HUES64 (cell line): ENCODE measurements at regions not wholly inside any gene's neighbourhood (a gene's known extent, or its start where the extent isn't known, plus 50 kb on each side); places are given as distances from the start of the nearest gene placed in this dataset.

Experiments used
- H3K27ac ChIP-seq: 2 replicates; pipeline ENCODE4 v1.7.0; 2013; ENCODE audit warnings: low read depth, low read length, inconsistent platforms
- H3K27me3 ChIP-seq: 2 replicates; pipeline ENCODE4 v1.6.1; 2013; ENCODE audit warnings: mild to moderate bottlenecking, low read length; ENCODE audit not compliant: insufficient read depth
- H3K36me3 ChIP-seq: 2 replicates; pipeline ENCODE4 v1.6.1; 2013; ENCODE audit warnings: mild to moderate bottlenecking, low read length; ENCODE audit not compliant: insufficient read depth
- H3K4me1 ChIP-seq: 2 replicates; pipeline ENCODE4 v1.6.1; 2013; ENCODE audit warnings: mild to moderate bottlenecking, low read length, moderate library complexity; ENCODE audit not compliant: insufficient read depth
- H3K4me3 ChIP-seq: 2 replicates; pipeline ENCODE4 v1.5.1; 2013; ENCODE audit warnings: mild to moderate bottlenecking, low read length, moderate library complexity
- H3K9ac ChIP-seq: 2 replicates; pipeline ENCODE4 v1.6.1; 2013; ENCODE audit warnings: mild to moderate bottlenecking, low read depth, low read length
- H3K9me3 ChIP-seq: 2 replicates; pipeline ENCODE4 v1.6.1; 2013; ENCODE audit warnings: low read depth, low read length; ENCODE audit not compliant: insufficient read depth
- WGBS: fragments of 150-250, 120-280 bp; methylation state at CpG from one replicate; pipeline ENCODE4 v1.1.7; 2013; ENCODE audit warnings: missing lambda C conversion rate; 5-methylcytosine and 5-hydroxymethylcytosine counted together

DNA sequence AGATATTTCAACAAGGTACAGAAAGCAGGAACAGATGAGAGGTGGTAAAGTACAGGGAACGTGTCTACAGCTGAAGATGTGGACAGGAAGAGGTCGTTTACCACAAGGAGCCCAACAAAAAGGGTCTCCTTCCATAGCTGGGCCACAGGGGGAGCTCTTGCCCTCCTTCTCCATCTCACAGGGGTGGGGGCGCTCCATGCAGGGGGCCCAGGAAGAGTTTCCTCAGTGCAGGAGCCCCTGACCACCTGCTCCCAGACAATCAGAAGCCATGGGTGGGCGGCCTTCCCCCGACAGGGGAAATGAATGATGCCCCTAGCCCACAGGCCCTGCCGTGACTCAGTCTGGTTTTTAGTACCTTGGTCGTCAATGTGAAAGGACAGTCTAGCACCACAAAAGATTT lies 163.6 kb upstream of the ZNF516 start:
- Histone ChIP-seq H3K4me1 (peaks cover 4% of the 10 kb centered on the region; the same call in 1 of the 2 replicates), H3K27ac (no peak overlapping the region), H3K36me3 (no peaks in the 10 kb centered on the region), H3K27me3 (no peaks in the 10 kb centered on the region), H3K4me3 (no peak overlapping the region), H3K9ac (no peak overlapping the region), H3K9me3 (no peaks in the 10 kb centered on the region)
- 26% methylated on average over 6 of the region's 7 CpGs for whole genome bisulfite sequencing

DNA sequence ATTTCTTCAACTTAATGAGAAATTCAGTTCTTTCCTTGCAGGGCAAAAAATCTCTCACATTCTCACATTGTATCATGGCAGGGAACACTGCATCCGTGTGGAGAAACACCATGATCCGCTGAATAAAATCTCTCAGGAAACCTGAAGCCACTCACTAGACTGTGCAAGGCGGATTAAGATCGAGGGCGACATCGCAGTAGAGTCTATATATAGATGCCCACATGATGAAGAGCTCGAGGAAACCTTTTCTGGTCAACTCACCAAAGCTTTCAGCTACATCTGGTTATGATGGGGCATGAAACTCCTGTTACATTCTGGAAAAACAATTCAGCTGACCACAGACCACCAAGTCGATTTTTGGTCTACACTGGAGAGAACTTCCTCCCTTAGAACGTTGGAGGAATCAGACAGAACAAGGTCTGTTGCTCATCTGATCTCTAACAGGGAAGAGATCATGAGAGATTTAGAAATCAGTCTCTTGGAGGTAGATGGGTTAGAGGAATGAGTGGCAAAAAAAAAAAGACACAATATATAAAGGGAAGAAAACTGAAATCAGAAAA lies 162.9 kb upstream of the ZNF516 start:
- WGBS, result 91% methylated on average over 9 of the region's 9 CpGs
- H3K36me3 ChIP-seq, result no peaks in the 10 kb centered on the region
- H3K4me1 ChIP-seq, result peaks cover 4% of the 10 kb centered on the region; the same call in 1 of the 2 replicates
- no peak overlapping the region for H3K27ac ChIP-seq
- H3K9ac ChIP-seq, result no peak overlapping the region
- no peaks in the 10 kb centered on the region for H3K9me3 ChIP-seq
- no peak overlapping the region for H3K4me3 ChIP-seq
- H3K27me3 ChIP-seq, result no peaks in the 10 kb centered on the region

- no peaks in the 10 kb centered on the region for H3K9me3 ChIP-seq
- H3K27me3 ChIP-seq, result no peaks in the 10 kb centered on the region
- no peak overlapping the region for H3K4me3 ChIP-seq
- H3K36me3 ChIP-seq, result no peaks in the 10 kb centered on the region
- H3K9ac ChIP-seq, result no peak overlapping the region
- no peak overlapping the region for H3K27ac ChIP-seq
- H3K4me1 ChIP-seq, result peaks cover 4% of the 10 kb centered on the region; the same call in 1 of the 2 replicates
- WGBS, result 68% methylated on average over 8 of the region's 8 CpGs
Measured at GRCh38 chr18:76656925-76657827, 162.1 kb upstream of the ZNF516 start.

DNA sequence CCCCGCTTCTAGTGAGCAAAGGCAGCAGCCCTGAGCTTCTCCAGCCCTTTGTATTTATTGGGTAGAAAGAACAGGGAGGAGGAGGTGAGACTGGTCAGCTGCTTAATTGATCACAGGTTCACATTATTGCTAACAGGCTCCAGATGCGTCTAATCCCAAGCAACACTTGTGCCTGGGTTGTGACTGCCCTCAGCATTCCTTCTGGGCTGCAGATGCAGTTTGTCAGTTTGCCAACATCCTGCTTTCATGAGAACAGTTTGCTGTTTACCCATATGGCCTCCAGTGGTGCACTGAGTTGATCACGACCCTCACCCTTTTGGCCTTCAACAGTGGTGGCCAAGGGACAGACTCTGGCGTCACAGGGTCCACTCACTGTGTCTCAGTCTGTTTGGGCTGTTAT lies 159.5 kb upstream of the ZNF516 start:
- H3K27me3 ChIP-seq, result no peaks in the 10 kb centered on the region
- 91% methylated on average over 4 of the region's 4 CpGs for WGBS
- no peaks in the 10 kb centered on the region for H3K36me3 ChIP-seq
- H3K9ac ChIP-seq, result no peak overlapping the region
- peaks cover 4% of the 10 kb centered on the region; the same call in 1 of the 2 replicates for H3K4me1 ChIP-seq
- no peak overlapping the region for H3K27ac ChIP-seq
- no peaks in the 10 kb centered on the region for H3K9me3 ChIP-seq
- H3K4me3 ChIP-seq, result no peak overlapping the region

GRCh38 chr18:76647322-76647721 lies 152.3 kb upstream of the ZNF516 start:
- no peaks in the 10 kb centered on the region for H3K27me3 ChIP-seq

GRCh38 chr18:76644580-76644979 lies 149.5 kb upstream of the ZNF516 start:
- no peak overlapping the region for H3K27ac ChIP-seq
- H3K27me3 ChIP-seq, result no peaks in the 10 kb centered on the region
- H3K4me3 ChIP-seq, result no peak overlapping the region
- WGBS, result 93% methylated on average over 10 of the region's 13 CpGs
- no peaks in the 10 kb centered on the region for H3K36me3 ChIP-seq
- no peaks in the 10 kb centered on the region for H3K9me3 ChIP-seq
- H3K9ac ChIP-seq, result no peak overlapping the region
- H3K4me1 ChIP-seq, result no peaks in the 10 kb centered on the region

More at GRCh38 chr18:76647322-76647721, 152.3 kb upstream of the ZNF516 start:
- Histone ChIP-seq H3K36me3 (no peaks in the 10 kb centered on the region), H3K4me3 (no peak overlapping the region), H3K27ac (no peak overlapping the region), H3K9me3 (no peaks in the 10 kb centered on the region), H3K9ac (no peak overlapping the region), H3K4me1 (no peaks in the 10 kb centered on the region)
- 93% methylated on average over 11 of the region's 11 CpGs for WGBS

GRCh38 chr18:76643996-76644395 lies 149.0 kb upstream of the ZNF516 start:
- no peaks in the 10 kb centered on the region for H3K27me3 ChIP-seq
- H3K9me3 ChIP-seq, result no peaks in the 10 kb centered on the region
- WGBS, result 96% methylated on average over 6 of the region's 6 CpGs
- H3K9ac ChIP-seq, result no peak overlapping the region
- H3K4me1 ChIP-seq, result no peaks in the 10 kb centered on the region
- no peak overlapping the region for H3K4me3 ChIP-seq
- no peaks in the 10 kb centered on the region for H3K36me3 ChIP-seq
- H3K27ac ChIP-seq, result no peak overlapping the region

DNA sequence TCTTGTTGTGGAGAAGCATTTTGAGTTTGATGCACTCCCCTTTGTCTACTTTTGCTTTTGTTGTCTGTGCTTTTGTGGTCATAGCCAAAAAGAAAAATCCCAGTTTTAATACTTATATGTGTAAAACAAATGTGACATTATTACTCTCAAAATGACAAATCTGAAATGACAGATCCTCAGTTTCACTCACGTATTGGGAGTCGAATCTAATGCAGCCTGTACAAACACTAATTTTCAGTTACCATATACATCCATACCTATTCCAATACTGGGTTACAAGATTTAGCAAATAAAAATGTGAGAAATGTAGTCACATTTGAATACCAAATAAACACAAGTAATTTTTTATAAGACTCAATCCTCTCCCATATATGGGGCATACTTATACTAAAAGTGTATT lies 148.2 kb upstream of the ZNF516 start:
- Histone ChIP-seq H3K27me3 (no peaks in the 10 kb centered on the region), H3K36me3 (no peaks in the 10 kb centered on the region), H3K4me3 (no peak overlapping the region), H3K9me3 (no peaks in the 10 kb centered on the region), H3K27ac (no peak overlapping the region), H3K9ac (no peak overlapping the region), H3K4me1 (no peaks in the 10 kb centered on the region)
- 84% methylated on average over 2 of the region's 2 CpGs for WGBS

DNA sequence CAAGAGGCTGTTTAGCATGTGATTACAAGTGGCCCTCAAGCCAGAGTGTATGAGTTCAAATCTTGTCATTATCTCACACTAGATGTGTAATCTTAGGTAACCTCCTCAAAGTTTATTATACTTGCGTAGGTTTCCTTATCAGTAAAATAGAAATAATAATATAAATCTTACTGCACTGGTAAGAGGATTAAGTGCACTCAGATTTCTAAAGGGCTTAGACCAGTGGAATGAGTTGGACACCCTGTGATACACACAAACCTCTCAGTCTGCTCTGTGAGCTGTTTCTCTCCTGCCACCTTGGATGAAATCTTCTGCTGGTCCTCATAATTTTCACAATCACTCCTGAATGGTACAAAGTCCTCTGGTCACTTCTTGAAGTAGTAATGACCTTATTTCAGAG lies 145.4 kb upstream of the ZNF516 start:
- WGBS, result no CpG with 5 or more reads among the region's 1 CpG
- H3K9me3 ChIP-seq, result no peaks in the 10 kb centered on the region
- H3K4me1 ChIP-seq, result no peaks in the 10 kb centered on the region
- no peak overlapping the region for H3K9ac ChIP-seq
- H3K36me3 ChIP-seq, result no peaks in the 10 kb centered on the region
- H3K4me3 ChIP-seq, result no peak overlapping the region
- H3K27ac ChIP-seq, result no peak overlapping the region
- H3K27me3 ChIP-seq, result no peaks in the 10 kb centered on the region

GRCh38 chr18:76634564-76634963 lies 139.5 kb upstream of the ZNF516 start:
- no peak overlapping the region; the same call in 1 of the 2 replicates for H3K27ac ChIP-seq
- H3K9me3 ChIP-seq, result no peaks in the 10 kb centered on the region
- H3K4me3 ChIP-seq, result no peak overlapping the region
- no peaks in the 10 kb centered on the region for H3K27me3 ChIP-seq
- no peak overlapping the region for H3K9ac ChIP-seq
- no peaks in the 10 kb centered on the region for H3K36me3 ChIP-seq
- 0 out of 2 replicates have a peak, but pooled peaks cover 4% of the 10 kb centered on the region for H3K4me1 ChIP-seq
- WGBS, result 26% methylated on average over 3 of the region's 3 CpGs

DNA sequence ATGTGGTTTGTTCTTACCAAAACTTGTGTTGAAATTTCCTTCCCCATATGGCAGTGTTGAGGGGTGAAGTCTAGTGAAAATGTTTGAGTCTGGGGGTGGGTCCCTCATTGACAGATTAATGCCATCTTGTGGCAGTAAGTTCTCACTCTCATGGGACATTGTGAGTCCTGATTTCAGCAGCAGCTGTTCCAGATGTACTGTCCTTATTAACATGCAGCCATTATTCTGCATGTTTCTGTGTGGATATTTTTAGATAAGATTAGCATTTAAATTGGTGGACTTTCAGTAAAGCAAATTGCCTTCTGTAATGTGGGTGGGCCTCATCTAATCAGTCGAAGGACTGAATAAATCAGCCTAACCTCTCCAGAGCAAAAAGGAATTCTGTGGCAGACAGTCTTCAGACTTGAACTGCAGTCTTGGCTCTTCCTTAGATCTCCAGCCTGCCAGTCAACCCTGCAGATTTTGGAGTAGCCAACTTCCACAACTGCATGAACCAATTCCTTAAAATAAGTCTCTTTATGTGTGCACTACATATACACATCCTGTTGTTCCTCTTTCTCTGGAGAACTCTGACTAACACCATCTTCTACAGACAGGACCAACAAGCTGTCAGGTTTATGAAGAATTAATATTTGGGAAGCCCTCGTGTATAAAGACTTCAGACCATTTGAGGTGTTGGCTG lies 138.7 kb upstream of the ZNF516 start:
- Histone ChIP-seq H3K9me3 (no peaks in the 10 kb centered on the region), H3K27me3 (no peaks in the 10 kb centered on the region), H3K27ac (no peak overlapping the region), H3K4me3 (no peak overlapping the region), H3K9ac (no peak overlapping the region), H3K4me1 (0 out of 2 replicates have a peak, but pooled peaks cover 4% of the 10 kb centered on the region), H3K36me3 (no peaks in the 10 kb centered on the region)
- 76% methylated on average over 2 of the region's 2 CpGs for WGBS
